Stomach (tissue), 8 donors: ENCODE measurements at regions not wholly inside any gene's neighbourhood (a gene's known extent, or its start where the extent isn't known, plus 50 kb on each side); places are given as distances from the start of the nearest gene placed in this dataset.

Experiments
- DNase-seq, 2 donors: peaks; one replicate each; pipeline versions ENCODE4 v3.0.0 to v3.0.0-alpha.2; 2013 to 2019
- H3K27ac ChIP-seq, 5 donors: fragments of 200-600 bp in 4 of 5; sonication (generic) in 4 of 5; one replicate each; pipeline ENCODE4 v1.5.1; 2013 to 2019; ENCODE audit warnings: mild to moderate bottlenecking in 1 of 5, moderate library complexity in 1 of 5
- H3K27me3 ChIP-seq, 3 donors: fragments of 200-600 bp; sonication (generic); one replicate each; pipeline ENCODE4 v1.5.1; 2017 to 2019; ENCODE audit warnings: mixed run types in 1 of 3
- H3K36me3 ChIP-seq, 4 donors: fragments of 200-600 bp; sonication (generic); 1 replicate in 3 of 4; 2 replicates in 1 of 4; pipeline ENCODE4 v1.5.1; 2016 to 2019
- H3K4me1 ChIP-seq, 4 donors: fragments of 200-600 bp; sonication (generic); one replicate each; pipeline ENCODE4 v1.5.1; 2016 to 2019
- H3K4me3 ChIP-seq, 4 donors: fragments of 200-600 bp; sonication (generic) in 3 of 4; one replicate each; pipeline ENCODE4 v1.5.1; 2016 to 2019; ENCODE audit warnings: mild to moderate bottlenecking in 1 of 4
- H3K9me3 ChIP-seq, 4 donors: fragments of 200-600 bp; sonication (generic); one replicate each; pipeline ENCODE4 v1.5.1; 2016 to 2019
- EP300 ChIP-seq: sonication (generic); formaldehyde crosslinking; IDR thresholded peaks from one replicate; pipeline ENCODE4 v1.6.1; 2017; ENCODE audit warnings: antibody characterized with exemption
- POLR2A ChIP-seq, 4 donors: fragments of 450-650 bp; IDR thresholded peaks; one replicate each; pipeline ENCODE4 v1.6.1; 2016; ENCODE audit warnings: antibody characterized with exemption in 4 of 4, control low read depth in 2 of 4, mild to moderate bottlenecking in 1 of 4, moderate library complexity in 1 of 4
- POLR2AphosphoS5 ChIP-seq, 3 donors: sonication (generic); formaldehyde crosslinking; IDR thresholded peaks; one replicate each; pipeline ENCODE4 v1.6.1; 2016; ENCODE audit warnings: antibody characterized with exemption in 3 of 3
- WGBS, 5 donors: extraction: QIAGEN DNeasy Blood & Tissue Kit in 3 of 5; methylation state at CpG; one replicate each; pipeline versions ENCODE4 v1.1.5 to v1.1.7; 2013 to 2018; 5-methylcytosine and 5-hydroxymethylcytosine counted together
- intact Hi-C: fragments of 100-400 bp; cut with DNase I; formaldehyde crosslinking; loops from one replicate; pipeline ENCODE4 v1.15.1; 2023; ENCODE audit warnings: low total_unique reads
- TF ChIP-seq, protein P1 (sequence below), 7 experiments: fragments of 450-650 bp in 4 of 7; fragments of 200-600 bp in 3 of 7; sonication (generic) in 3 of 7; IDR thresholded peaks; one replicate each; pipeline ENCODE4 v1.5.1; 2016 to 2019; ENCODE audit warnings: antibody characterized with exemption in 7 of 7, control low read depth in 2 of 7, mild to moderate bottlenecking in 1 of 7
- donor health status: healthy with polysubstance abuse.
- donor health status: Bipolar disorder and iron deficiency.
- donor health status: healthy.

DNA sequence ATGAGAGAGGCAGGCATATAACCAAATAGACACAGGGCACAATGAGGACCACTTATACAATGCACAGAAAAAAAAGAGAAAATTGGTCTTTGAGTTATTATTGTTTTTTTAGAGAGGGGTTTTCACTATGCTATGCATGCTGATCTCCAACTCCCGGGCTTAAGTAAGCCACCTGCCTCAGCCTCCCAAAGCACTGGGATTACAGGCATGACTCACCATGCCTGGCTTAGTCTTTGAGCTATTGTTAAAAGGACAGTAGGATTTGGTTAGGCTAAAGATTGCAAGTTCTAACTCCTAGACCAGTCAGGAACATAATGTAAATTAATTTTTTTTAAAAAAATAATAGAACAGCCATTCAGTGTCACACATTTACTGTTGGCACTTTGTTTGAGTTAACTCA is 340.1 kb downstream of the GPAT3 start:
- no peak overlapping the region for H3K27ac ChIP-seq
- TF ChIP-seq POLR2A (IDR thresholded peaks at IDR 0.05), result no peak
- no peak for TF ChIP-seq EP300
- TF ChIP-seq POLR2AphosphoS5 (IDR thresholded peaks at IDR 0.05), result no peak
- TF ChIP-seq, protein P1, sequence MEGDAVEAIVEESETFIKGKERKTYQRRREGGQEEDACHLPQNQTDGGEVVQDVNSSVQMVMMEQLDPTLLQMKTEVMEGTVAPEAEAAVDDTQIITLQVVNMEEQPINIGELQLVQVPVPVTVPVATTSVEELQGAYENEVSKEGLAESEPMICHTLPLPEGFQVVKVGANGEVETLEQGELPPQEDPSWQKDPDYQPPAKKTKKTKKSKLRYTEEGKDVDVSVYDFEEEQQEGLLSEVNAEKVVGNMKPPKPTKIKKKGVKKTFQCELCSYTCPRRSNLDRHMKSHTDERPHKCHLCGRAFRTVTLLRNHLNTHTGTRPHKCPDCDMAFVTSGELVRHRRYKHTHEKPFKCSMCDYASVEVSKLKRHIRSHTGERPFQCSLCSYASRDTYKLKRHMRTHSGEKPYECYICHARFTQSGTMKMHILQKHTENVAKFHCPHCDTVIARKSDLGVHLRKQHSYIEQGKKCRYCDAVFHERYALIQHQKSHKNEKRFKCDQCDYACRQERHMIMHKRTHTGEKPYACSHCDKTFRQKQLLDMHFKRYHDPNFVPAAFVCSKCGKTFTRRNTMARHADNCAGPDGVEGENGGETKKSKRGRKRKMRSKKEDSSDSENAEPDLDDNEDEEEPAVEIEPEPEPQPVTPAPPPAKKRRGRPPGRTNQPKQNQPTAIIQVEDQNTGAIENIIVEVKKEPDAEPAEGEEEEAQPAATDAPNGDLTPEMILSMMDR (IDR thresholded peaks at IDR 0.05), result no peak
- WGBS, 5 donors, result 65 to 84% (median 72%) methylated on average over 1 of the region's 1 CpG
- H3K9me3 ChIP-seq, result no peaks in the 10 kb centered on the region
- no peaks in the 10 kb centered on the region for H3K36me3 ChIP-seq
- H3K27me3 ChIP-seq, result no peaks in the 10 kb centered on the region
- H3K4me3 ChIP-seq, result no peak overlapping the region
- DNase-seq, result no peak
- intact Hi-C loops, result no loop called here
- H3K4me1 ChIP-seq, result no peaks in the 10 kb centered on the region

DNA sequence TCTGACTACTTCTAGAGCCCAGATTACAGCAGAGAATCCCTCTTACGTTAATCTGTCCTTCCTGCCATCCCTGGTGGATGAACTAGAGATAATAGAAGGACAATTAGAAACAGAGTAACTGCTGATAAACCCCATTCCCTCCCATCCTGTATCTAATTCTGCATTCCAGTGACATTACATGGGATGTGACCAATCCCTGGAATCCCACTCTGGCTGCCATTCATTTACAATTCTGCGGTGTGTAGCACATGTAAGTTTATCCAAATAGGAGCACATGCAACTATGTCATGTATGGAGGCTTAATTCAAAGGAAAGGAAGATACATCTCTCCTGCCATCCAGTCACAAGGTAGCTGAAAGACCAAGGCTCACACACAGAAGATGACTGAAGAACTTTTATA is 339.5 kb downstream of the GPAT3 start:
- WGBS, 5 donors, result 60 to 74% (median 66%) methylated on average over 2 of the region's 2 CpGs
- no peak overlapping the region for H3K27ac ChIP-seq

DNA sequence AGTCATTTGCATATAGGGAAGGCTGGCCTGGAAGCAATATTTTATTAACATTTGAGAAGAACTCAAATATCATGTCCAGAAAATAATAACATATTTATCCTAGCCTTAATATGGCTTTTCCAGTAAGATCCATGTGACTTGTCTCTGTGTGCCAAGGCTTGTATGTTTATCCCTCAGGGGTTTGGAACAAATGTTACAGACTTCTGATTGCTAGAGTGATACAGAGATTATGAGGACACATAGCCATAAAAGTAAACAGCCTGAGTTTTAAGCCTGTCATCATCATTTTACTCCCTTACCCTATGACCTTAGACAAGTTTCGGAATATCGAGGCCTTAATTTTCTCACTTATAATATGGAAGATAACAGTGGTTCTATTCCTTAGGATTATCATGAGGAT is 338.1 kb downstream of the GPAT3 start:
- H3K9me3 ChIP-seq, result no peaks in the 10 kb centered on the region
- no peaks in the 10 kb centered on the region for H3K4me1 ChIP-seq
- WGBS, 5 donors, result 88 to 96% (median 89%) methylated on average over 2 of the region's 2 CpGs
- no peak overlapping the region for H3K4me3 ChIP-seq
- no peaks in the 10 kb centered on the region for H3K36me3 ChIP-seq
- no peak for DNase-seq
- no peak overlapping the region for H3K27ac ChIP-seq
- TF ChIP-seq EP300, result no peak
- TF ChIP-seq POLR2A (IDR thresholded peaks at IDR 0.05), result no peak
- TF ChIP-seq, protein P1 (IDR thresholded peaks at IDR 0.05), result no peak
- no peak for TF ChIP-seq POLR2AphosphoS5 (IDR thresholded peaks at IDR 0.05)
- H3K27me3 ChIP-seq, result no peaks in the 10 kb centered on the region
- intact Hi-C loops, result no loop called here

More for the DNA sequence above, 339.5 kb downstream of the GPAT3 start:
- intact Hi-C loops, result no loop called here
- Histone ChIP-seq H3K27me3 (no peaks in the 10 kb centered on the region), H3K9me3 (no peaks in the 10 kb centered on the region), H3K36me3 (no peaks in the 10 kb centered on the region), H3K4me1 (no peaks in the 10 kb centered on the region), H3K4me3 (no peak overlapping the region)
- no peak for DNase-seq
- TF ChIP-seq POLR2A (IDR thresholded peaks at IDR 0.05), result no peak
- no peak for TF ChIP-seq POLR2AphosphoS5 (IDR thresholded peaks at IDR 0.05)
- TF ChIP-seq, protein P1 (IDR thresholded peaks at IDR 0.05), result no peak
- TF ChIP-seq EP300, result no peak

DNA sequence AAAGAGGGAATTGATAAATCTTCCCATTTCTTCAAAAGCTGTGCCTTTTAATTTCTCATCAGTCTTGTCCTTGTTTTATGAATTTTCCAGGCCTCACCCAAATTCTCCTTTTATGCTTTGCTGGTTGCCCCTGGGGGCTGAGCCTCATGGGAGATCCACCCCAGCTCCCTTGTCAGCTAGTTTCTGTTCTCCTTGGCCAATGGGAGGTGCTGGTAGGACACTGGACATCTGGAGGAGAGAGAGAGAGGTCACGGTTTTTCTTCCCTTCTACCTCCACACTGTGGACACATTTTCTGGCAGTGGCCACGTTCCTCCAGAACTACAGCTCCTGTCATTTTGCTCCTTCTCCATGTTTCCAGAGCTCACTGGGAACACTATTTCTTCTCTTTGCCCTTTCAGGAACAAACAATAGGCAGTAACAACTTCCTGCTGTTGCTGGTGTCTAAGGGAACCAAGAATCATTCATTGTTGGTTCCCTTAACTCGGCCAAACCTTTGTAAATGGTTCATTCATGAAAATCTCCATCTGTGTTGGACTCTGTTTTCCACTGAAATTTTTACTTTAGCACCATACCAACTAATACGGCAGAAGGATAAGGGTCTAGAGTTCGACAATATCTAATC is 334.5 kb downstream of the GPAT3 start:
- Histone ChIP-seq H3K27me3 (no peaks in the 10 kb centered on the region), H3K4me1 (no peaks in the 10 kb centered on the region), H3K27ac (no peak overlapping the region), H3K4me3 (no peak overlapping the region), H3K9me3 (no peaks in the 10 kb centered on the region), H3K36me3 (no peaks in the 10 kb centered on the region)
- intact Hi-C loops, result no loop called here
- TF ChIP-seq POLR2AphosphoS5 (IDR thresholded peaks at IDR 0.05) (no peak), EP300 (no peak), POLR2A (IDR thresholded peaks at IDR 0.05) (no peak)
- TF ChIP-seq, protein P1 (IDR thresholded peaks at IDR 0.05), result no peak
- 77 to 87% (median 79%) methylated on average over 5 of the region's 5 CpGs for WGBS, 5 donors
- DNase-seq, result no peak
